Fibroblast of gingiva (primary cell): ENCODE measurements at regions not wholly inside any gene's neighbourhood (a gene's known extent, or its start where the extent isn't known, plus 50 kb on each side); places are given as distances from the start of the nearest gene placed in this dataset.
A peak's percentile ranks its signal among the peaks of the same experiment; 100 is the strongest.
"Not testable (repeated sequence)": the region's sequence is repeated elsewhere in the genome, so short reads cannot be mapped to it uniquely, and the experiment has no call there.

Source experiments
- DNase-seq: peaks from one replicate; pipeline ENCODE4 v3.0.0-alpha.2; 2011; ENCODE audit warnings: low read depth

DNA sequence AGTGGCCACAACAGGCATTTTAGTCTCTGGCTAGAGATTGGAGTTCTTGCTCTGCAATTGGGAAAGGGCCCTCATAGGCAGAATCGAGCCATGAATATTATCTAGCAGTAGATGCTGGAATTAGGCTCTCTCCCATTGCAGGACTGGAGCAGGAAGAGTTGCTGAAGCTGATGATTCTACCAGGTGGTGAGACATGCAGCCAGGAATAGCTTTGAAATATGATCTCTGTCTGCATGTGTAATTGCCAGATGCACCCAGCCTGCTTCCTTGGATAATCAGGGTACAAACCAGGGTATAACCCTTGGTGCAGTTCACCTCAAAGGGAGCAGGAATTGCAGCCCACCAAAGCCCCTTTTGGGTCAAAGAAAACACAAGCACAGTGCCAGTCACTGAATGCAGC is 211.4 kb upstream of the FTMT start:
- no peak for DNase-seq

- no peak for DNase-seq
Observed at GRCh38 chr5:121658221-121658620, 193.5 kb upstream of the FTMT start.

- DNase-seq, result no peak
Observed at GRCh38 chr5:121660142-121660541, 191.5 kb upstream of the FTMT start.

DNA sequence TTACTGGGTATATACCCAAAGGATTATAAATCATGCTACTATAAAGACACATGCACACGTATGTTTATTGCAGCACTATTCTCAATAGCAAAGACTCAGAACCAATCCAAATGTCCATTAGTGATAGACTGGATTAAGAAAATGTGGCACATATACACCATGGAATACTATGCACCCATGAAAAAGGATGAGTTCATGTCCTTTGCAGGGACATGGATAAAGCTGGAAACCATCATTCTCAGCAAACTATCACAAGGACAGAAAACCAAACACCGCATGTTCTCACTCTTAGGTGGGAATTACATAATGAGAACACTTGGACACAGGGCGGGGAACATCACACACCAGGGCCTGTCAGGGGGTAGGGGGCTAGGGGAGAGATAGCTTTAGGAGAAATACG is 186.1 kb upstream of the FTMT start:
- not testable (repeated sequence) for DNase-seq

- no peak for DNase-seq
Observed at GRCh38 chr5:121667292-121667691, 184.4 kb upstream of the FTMT start.

GRCh38 chr5:121668635-121669034 is 183.0 kb upstream of the FTMT start:
- DNase-seq, result no peak

DNA sequence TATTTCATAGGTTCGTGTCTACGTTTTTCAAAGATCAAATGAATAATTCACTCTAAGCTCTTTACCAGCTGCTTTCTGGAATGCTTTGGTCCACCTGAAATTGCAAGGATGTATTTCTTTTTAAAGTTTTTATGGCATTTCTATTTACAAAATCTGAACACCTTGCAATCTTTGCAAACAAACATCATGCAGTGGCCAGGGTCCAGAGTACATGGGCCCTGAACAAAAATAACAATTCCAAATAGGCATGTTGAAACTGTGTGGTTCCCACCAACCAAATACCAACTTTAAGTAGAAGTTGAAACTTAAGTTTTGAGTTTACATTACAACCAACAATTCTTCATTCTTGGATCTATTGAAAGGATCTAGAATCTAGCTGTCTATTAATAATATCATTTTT is 180.1 kb upstream of the FTMT start:
- DNase-seq, result no peak

DNA sequence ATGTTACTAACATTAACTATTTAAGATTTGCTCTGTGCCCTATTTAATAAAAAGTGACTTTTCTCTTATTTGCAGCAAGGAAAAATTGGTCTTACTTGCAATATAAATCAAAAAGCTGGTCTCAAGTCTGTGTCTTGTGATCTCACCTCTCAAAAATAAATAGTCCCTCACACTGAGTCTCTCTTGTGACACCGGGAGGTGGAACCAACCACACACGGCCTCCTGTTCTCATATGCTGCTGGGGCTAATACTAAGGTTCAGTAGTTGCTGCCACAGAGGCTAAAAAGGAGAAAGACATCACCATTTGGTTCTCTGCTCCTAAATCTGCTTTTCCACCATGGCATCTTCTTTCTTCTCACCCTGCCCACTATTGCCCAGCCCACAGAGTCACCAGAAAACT is 175.8 kb upstream of the FTMT start:
- no peak for DNase-seq

- no peak for DNase-seq
Observed at GRCh38 chr5:121681229-121681855, 170.3 kb upstream of the FTMT start.

DNA sequence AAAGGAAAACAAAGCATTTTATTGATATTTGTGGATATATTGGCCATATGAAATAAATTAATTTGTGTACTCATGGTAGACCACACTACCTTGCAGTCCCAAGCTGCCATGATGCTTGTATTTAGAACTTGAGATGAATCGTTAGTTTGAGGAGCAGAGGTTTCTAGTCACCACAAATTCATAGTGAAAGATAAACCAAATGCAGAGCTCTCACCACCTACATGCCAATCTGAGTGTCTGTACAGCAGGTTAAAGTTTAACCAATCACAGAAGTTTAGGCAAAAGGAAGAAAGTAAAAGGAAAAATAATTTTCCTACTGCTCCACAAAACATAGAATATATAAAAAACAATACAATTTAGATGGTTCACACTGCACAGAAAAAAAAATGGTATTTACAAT is 163.6 kb upstream of the FTMT start:
- no peak for DNase-seq

GRCh38 chr5:121688781-121689180 is 162.9 kb upstream of the FTMT start:
- peak; percentile 13 for DNase-seq

- DNase-seq, result peak; percentile 6
Observed at GRCh38 chr5:121691478-121691877, 160.2 kb upstream of the FTMT start.

DNA sequence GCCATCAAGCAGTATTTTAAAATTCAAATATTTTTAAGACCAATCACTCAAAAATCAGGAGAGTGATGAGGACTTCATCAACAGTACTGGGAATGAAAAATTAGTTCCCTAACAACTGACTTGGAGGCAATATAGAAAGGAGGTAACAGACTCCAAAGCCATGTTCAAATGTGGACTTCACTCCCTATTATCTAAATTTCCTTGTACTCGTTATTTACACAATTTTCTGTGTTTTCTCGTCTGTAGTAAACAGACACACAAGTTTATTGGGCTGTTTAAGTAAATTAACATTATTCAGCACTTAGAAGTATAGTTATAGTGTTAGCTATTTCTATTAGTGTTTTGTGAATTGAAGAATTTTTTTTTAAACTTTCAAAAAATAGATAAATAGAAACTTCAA is 159.5 kb upstream of the FTMT start:
- no peak for DNase-seq

DNA sequence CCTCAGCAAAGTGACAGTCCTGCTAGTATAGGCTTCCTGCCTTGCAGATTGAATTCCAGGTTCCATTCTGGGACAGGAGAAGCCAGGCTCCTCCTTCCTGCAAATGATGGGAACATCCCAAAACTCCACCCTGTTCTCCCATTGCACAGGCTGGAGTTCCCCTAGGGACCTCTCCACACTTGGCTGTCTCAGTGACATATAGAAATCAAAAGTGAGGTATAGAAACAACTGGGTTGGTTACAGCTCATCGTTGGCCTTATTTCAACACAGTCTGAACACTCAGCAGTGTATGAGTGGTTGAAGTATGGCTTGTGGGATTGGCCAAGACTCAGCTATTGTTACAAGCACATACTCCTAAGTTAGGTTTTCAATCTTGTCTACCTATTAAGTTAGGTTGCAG is 157.8 kb upstream of the FTMT start:
- DNase-seq, result no peak

GRCh38 chr5:121695307-121695706 is 156.4 kb upstream of the FTMT start:
- no peak for DNase-seq

DNA sequence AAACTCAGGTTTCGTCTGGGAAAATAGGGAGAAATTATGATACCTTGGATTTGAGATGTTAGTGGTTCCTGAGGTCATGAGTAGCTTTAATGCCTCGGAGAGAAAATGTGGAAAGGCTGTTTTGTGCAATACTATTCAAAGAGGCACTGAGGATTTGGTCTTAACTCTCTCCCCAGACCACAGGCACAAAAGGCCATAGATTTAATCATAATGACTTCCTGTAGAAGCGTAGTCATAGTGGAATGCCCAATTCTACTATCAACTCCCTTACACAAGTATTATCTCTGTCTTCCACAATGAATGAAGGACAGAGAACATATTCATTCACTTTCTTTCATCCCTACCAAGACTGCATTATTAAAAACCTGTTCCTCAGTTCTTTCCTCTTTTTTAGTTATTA is 153.0 kb upstream of the FTMT start:
- no peak for DNase-seq

DNA sequence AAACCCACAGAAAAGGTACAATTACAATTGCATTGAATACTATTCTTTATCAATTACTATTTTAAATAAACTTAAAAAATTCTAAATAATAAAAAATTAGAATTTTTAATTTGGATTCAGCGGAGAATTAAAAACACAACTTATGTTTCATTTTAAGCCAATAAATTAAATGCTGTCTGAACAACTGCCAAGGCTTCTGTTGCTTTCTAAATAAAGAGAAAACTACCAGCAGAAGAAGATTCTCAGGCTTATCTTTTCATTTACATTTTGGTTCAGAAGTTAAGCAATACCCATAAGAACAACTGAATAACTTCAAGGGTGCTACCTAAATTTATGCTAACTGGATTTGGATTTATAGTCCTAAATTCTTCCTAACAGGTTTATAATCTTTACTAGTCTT is 150.0 kb upstream of the FTMT start:
- DNase-seq, result no peak

- DNase-seq, result no peak
Observed at GRCh38 chr5:121702682-121703081, 149.0 kb upstream of the FTMT start.

DNA sequence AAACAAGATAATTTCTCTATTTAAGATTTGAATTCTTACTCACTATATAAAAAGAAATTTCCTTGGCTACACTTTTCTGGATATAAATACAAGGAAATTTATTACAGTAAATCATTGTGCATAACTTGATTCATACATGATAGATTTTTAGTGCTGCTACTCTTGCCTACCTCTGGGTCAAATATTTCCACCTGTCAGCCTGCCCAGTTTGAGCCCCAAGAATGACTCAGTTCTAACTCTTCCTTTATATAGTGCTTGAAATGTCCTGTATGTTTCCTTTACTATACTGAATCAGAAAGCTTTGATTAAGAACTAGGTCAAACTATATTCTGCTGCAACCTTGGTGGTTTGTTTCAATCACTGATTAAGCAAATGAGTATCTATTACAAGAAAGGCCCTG is 147.4 kb upstream of the FTMT start:
- no peak for DNase-seq

DNA sequence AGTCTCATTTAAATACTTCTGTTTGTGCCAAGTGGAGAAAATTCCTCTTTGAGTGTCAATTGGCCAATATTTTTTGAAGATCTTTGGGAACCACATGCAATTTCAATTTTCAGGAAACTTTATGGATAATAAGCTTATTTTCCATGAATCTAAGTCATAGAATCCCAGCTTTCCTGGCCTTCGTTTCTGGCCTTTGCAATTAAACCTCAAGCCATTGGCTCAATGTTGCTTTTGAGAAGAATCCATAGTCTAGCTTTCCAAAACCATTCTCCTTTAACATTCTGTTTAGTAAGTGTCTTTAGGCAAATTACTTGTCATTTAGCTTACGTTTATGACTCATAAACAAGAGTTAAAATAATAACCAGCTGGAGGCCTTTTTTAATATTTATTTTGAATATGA is 145.0 kb upstream of the FTMT start:
- DNase-seq, result no peak

GRCh38 chr5:121707178-121707577 is 144.5 kb upstream of the FTMT start:
- DNase-seq, result peak; percentile 12

- DNase-seq, result no peak
Observed at GRCh38 chr5:121711416-121711815, 140.3 kb upstream of the FTMT start.

DNA sequence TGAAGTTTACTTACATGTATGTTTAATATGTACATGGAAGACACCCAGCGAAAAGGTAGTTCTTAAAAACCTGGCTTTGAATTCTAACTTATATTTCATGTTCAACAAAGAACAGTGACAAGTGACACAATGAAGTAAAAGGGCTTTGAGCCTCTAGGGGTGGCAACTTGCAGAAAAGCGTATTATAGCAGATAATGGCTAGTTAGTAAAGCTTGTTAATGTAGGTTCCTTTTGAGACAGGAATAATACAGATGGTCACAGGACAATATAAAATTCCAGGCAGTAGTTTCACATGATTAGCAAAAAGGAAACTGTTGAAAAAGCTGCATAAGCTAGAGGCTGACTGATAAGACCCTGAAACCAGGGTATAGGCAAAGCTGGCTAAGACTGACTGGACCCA is 132.4 kb upstream of the FTMT start:
- DNase-seq, result no peak

- DNase-seq, result no peak
Observed at GRCh38 chr5:121725450-121725849, 126.2 kb upstream of the FTMT start.

DNA sequence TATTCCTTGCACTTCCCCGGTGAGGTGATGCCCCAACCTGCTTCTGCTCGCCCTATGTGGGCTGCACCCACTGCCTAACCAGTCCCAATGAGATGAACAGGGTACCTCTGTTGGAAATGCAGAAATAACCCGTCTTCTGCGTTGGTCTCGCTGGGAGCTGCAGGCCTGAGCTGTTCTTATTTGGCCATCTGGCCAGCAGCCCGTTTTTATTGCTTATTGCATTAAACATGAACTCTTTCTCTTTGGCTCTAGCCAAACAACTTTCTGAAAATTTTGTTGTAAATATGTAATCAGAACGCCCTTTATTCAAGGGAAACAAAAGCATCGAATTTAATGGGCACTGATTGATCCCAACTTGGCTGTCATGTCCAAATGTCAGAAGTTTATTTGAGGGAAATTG is 124.7 kb upstream of the FTMT start:
- DNase-seq, result peak; percentile 6
